Panc1 (cell line): ENCODE measurements at regions not wholly inside any gene's neighbourhood (a gene's known extent, or its start where the extent isn't known, plus 50 kb on each side); places are given as distances from the start of the nearest gene placed in this dataset.

Source experiments
- ATAC-seq: fragments of 200-7000 bp; cut with Tn5 transposase; 2 replicates; pipeline ENCODE4 v1.9.1; 2020; ENCODE audit warnings: mild to moderate bottlenecking, moderate library complexity
- BruUV-seq: library from RNA; stranded (reverse); fragments of 400-500 nt; replicated peaks from 2 replicates; lab custom pipeline; 2021; lab: Mats Ljungman, UMichigan
- CTCF ChIA-PET: fragments of 300-600 bp; sonication (Branson Sonifier 250); formaldehyde crosslinking; loops from one replicate; lab custom pipeline; 2022; ENCODE audit warnings: antibody characterized with exemption; lab: Charles Lee
- POLR2A ChIA-PET: fragments of 300-600 bp; sonication (Branson Sonifier 250); formaldehyde crosslinking; loops from one replicate; lab custom pipeline; 2022; ENCODE audit warnings: antibody characterized with exemption; lab: Charles Lee
- DNase-seq: peaks from one replicate; pipeline ENCODE4 v3.0.0-alpha.2; 2010; ENCODE audit warnings: low read depth, low spot score
- H3K27ac ChIP-seq: 2 replicates; pipeline ENCODE4 v1.5.1; 2011; ENCODE audit warnings: mild to moderate bottlenecking, low read length, inconsistent platforms
- H3K27me3 ChIP-seq: fragments of 200-500 bp; sonication (Bioruptor generic); 2 replicates; pipeline ENCODE4 v1.6.0; 2014; ENCODE audit warnings: low read length, inconsistent platforms; ENCODE audit not compliant: control insufficient read depth, insufficient read depth
- H3K36me3 ChIP-seq: fragments of 200-500 bp; sonication (Bioruptor generic); 2 replicates; pipeline ENCODE4 v1.5.1; 2014; ENCODE audit warnings: inconsistent platforms, mild to moderate bottlenecking, low read length, moderate library complexity; ENCODE audit not compliant: control insufficient read depth, insufficient read depth
- H3K4me1 ChIP-seq: 2 replicates; pipeline ENCODE4 v1.5.1; 2011; ENCODE audit warnings: inconsistent platforms, mild to moderate bottlenecking, low read length, moderate library complexity; ENCODE audit not compliant: control insufficient read depth, insufficient read depth
- H3K4me3 ChIP-seq, 2 experiments: 2 replicates each; pipeline ENCODE4 v1.5.1; 2011 to 2012; ENCODE audit warnings: low read depth in 2 of 2, low read length in 2 of 2, mild to moderate bottlenecking in 2 of 2, inconsistent platforms in 1 of 2, moderate library complexity in 1 of 2
- H3K9me3 ChIP-seq: fragments of 200-500 bp; sonication (Bioruptor generic); 2 replicates; pipeline ENCODE4 v1.5.1; 2014; ENCODE audit warnings: low read depth, mild to moderate bottlenecking, inconsistent platforms, low read length, moderate library complexity; ENCODE audit not compliant: control insufficient read depth, insufficient read depth
- CTCF ChIP-seq: fragments of 450-650 bp; IDR thresholded peaks from 2 replicates; pipeline ENCODE4 v1.5.1; 2017; ENCODE audit warnings: mild to moderate bottlenecking
- POLR2AphosphoS5 ChIP-seq: IDR thresholded peaks from 2 replicates; pipeline ENCODE4 v1.6.1; 2012; ENCODE audit warnings: mild to moderate bottlenecking, low read depth, low read length, moderate library complexity
- SIN3A ChIP-seq: IDR thresholded peaks from 2 replicates; pipeline ENCODE4 v1.6.1; 2012; ENCODE audit warnings: low read depth, mild to moderate bottlenecking, low read length, moderate library complexity, borderline replicate concordance; ENCODE audit not compliant: insufficient read depth
- TCF7L2 ChIP-seq: IDR thresholded peaks from 2 replicates; pipeline ENCODE4 v1.6.1; 2011; ENCODE audit warnings: mild to moderate bottlenecking, low read depth, low read length, inconsistent platforms
- in situ Hi-C: cut with HindIII; loops from 2 replicates; pipeline ENCODE4 v1.10.0; 2016; ENCODE audit warnings: low sequenced_read_pairs, low pct_unique_long_range_greater_than_20kb
- intact Hi-C: fragments of 100-400 bp; cut with micrococcal nuclease; formaldehyde crosslinking; loops from one replicate; pipeline ENCODE4 v1.10.0; 2022; ENCODE audit not compliant: unreplicated experiment
- TF ChIP-seq, protein P1 (sequence below), 2 experiments: IDR thresholded peaks; 2 replicates each; pipeline ENCODE4 v1.6.1; 2011 to 2012; ENCODE audit warnings: low read depth in 2 of 2, control low read depth in 1 of 2, low read length in 1 of 2, mild to moderate bottlenecking in 1 of 2, moderate library complexity in 1 of 2; ENCODE audit not compliant: insufficient read depth in 1 of 2

GRCh38 chr1:69252696-69253095 is 315.0 kb upstream of the LRRC7 start:
- Histone ChIP-seq H3K4me3 (no peak overlapping the region), H3K4me1 (no peaks in the 10 kb centered on the region), H3K36me3 (no peaks in the 10 kb centered on the region), H3K27me3 (no peaks in the 10 kb centered on the region), H3K9me3 (no peaks in the 10 kb centered on the region), H3K27ac (no peak overlapping the region)
- TF ChIP-seq POLR2AphosphoS5 (no peak), CTCF (no peak), SIN3A (no peak)
- TF ChIP-seq, protein P1, sequence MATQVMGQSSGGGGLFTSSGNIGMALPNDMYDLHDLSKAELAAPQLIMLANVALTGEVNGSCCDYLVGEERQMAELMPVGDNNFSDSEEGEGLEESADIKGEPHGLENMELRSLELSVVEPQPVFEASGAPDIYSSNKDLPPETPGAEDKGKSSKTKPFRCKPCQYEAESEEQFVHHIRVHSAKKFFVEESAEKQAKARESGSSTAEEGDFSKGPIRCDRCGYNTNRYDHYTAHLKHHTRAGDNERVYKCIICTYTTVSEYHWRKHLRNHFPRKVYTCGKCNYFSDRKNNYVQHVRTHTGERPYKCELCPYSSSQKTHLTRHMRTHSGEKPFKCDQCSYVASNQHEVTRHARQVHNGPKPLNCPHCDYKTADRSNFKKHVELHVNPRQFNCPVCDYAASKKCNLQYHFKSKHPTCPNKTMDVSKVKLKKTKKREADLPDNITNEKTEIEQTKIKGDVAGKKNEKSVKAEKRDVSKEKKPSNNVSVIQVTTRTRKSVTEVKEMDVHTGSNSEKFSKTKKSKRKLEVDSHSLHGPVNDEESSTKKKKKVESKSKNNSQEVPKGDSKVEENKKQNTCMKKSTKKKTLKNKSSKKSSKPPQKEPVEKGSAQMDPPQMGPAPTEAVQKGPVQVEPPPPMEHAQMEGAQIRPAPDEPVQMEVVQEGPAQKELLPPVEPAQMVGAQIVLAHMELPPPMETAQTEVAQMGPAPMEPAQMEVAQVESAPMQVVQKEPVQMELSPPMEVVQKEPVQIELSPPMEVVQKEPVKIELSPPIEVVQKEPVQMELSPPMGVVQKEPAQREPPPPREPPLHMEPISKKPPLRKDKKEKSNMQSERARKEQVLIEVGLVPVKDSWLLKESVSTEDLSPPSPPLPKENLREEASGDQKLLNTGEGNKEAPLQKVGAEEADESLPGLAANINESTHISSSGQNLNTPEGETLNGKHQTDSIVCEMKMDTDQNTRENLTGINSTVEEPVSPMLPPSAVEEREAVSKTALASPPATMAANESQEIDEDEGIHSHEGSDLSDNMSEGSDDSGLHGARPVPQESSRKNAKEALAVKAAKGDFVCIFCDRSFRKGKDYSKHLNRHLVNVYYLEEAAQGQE (IDR thresholded peaks at IDR 0.05; ENCODE audit: insufficient read depth in 1 of 2, low read depth in 2 of 2, low read length in 1 of 2) = no peak
- ATAC-seq = no peak
- no TSS peak for BruUV-seq
- intact Hi-C loops = no loop called here
- in situ Hi-C loops = no loop called here
- CTCF ChIA-PET = no interaction called here
- no peak for DNase-seq
- POLR2A ChIA-PET = no interaction called here

GRCh38 chr1:69256036-69256435 is 311.7 kb upstream of the LRRC7 start:
- ChIA-PET CTCF (no interaction called here), POLR2A (no interaction called here)
- DNase-seq (no peak), ATAC-seq (no peak)
- Histone ChIP-seq H3K27me3 (no peaks in the 10 kb centered on the region), H3K9me3 (no peaks in the 10 kb centered on the region), H3K27ac (no peak overlapping the region), H3K36me3 (no peaks in the 10 kb centered on the region), H3K4me1 (no peaks in the 10 kb centered on the region), H3K4me3 (no peak overlapping the region)
- intact Hi-C loops = no loop called here
- in situ Hi-C loops = no loop called here
- TF ChIP-seq SIN3A (no peak), TCF7L2 (no peak), CTCF (no peak), POLR2AphosphoS5 (no peak)
- TF ChIP-seq, protein P1 (IDR thresholded peaks at IDR 0.05; ENCODE audit: insufficient read depth in 1 of 2, low read depth in 2 of 2, low read length in 1 of 2) = no peak
- no TSS peak for BruUV-seq
